ENCODE measurements at regions not wholly inside any gene's neighbourhood (a gene's known extent, or its start where the extent isn't known, plus 50 kb on each side); places are given as distances from the start of the nearest gene placed in this dataset.

GRCh38 chr13:85321734-85322133 lies 477.5 kb downstream of the SLITRK6 start:
- CTCF ChIA-PET: no interaction called here
- POLR2A ChIA-PET: no interaction called here
- no peaks in the 10 kb centered on the region for H3K4me1 Mint-ChIP-seq (ENCODE audit: low read depth, unreplicated experiment)
- Histone ChIP-seq H3K27me3 (replicated peaks; ENCODE audit: control insufficient read depth, insufficient read depth, low read length) (no peaks in the 10 kb centered on the region), H3K4me3 (ENCODE audit: low read depth, low read length) (no peak overlapping the region), H3K9me3 (no peaks in the 10 kb centered on the region), H3K4me1 (no peaks in the 10 kb centered on the region), H3K36me3 (ENCODE audit: control insufficient read depth, insufficient read depth, low read length) (no peaks in the 10 kb centered on the region)
- no TSS peak for BruUV-seq (replicated peaks)
- no peaks in the 10 kb centered on the region for H3K9me3 Mint-ChIP-seq (ENCODE audit: unreplicated experiment)
- intact Hi-C loops (cut with micrococcal nuclease; ENCODE audit: unreplicated experiment): no loop called here
- DNase-seq: no peak
- no peaks in the 10 kb centered on the region for H3K36me3 Mint-ChIP-seq (ENCODE audit: insufficient read depth, unreplicated experiment)
- H3K27ac Mint-ChIP-seq (ENCODE audit: unreplicated experiment): no peak overlapping the region
- TF ChIP-seq CTCF (IDR thresholded peaks at IDR 0.05; ENCODE audit: insufficient read depth in 1 of 2, low read depth in 1 of 2, low read length in 1 of 2, severe bottlenecking in 1 of 2, unreplicated experiment in 1 of 2): no peak
- no peaks in the 10 kb centered on the region for H3K27me3 Mint-ChIP-seq (ENCODE audit: insufficient read depth, unreplicated experiment)
- H3K4me3 Mint-ChIP-seq (ENCODE audit: unreplicated experiment): no peak overlapping the region

GRCh38 chr13:85317781-85318180 lies 481.4 kb downstream of the SLITRK6 start:
- H3K36me3 Mint-ChIP-seq (ENCODE audit: insufficient read depth, unreplicated experiment): no peaks in the 10 kb centered on the region
- BruUV-seq (replicated peaks): no TSS peak
- TF ChIP-seq CTCF (IDR thresholded peaks at IDR 0.05; ENCODE audit: insufficient read depth in 1 of 2, low read depth in 1 of 2, low read length in 1 of 2, severe bottlenecking in 1 of 2, unreplicated experiment in 1 of 2): no peak
- POLR2A ChIA-PET: no interaction called here
- no peaks in the 10 kb centered on the region for H3K27me3 Mint-ChIP-seq (ENCODE audit: insufficient read depth, unreplicated experiment)
- Histone ChIP-seq H3K36me3 (ENCODE audit: control insufficient read depth, insufficient read depth, low read length) (no peaks in the 10 kb centered on the region), H3K9me3 (no peaks in the 10 kb centered on the region), H3K4me1 (no peaks in the 10 kb centered on the region), H3K27me3 (replicated peaks; ENCODE audit: control insufficient read depth, insufficient read depth, low read length) (no peaks in the 10 kb centered on the region), H3K4me3 (ENCODE audit: low read depth, low read length) (no peak overlapping the region)
- H3K27ac Mint-ChIP-seq (ENCODE audit: unreplicated experiment): no peak overlapping the region
- H3K9me3 Mint-ChIP-seq (ENCODE audit: unreplicated experiment): no peaks in the 10 kb centered on the region
- peaks cover 10% of the 10 kb centered on the region for H3K4me1 Mint-ChIP-seq (ENCODE audit: low read depth, unreplicated experiment)
- intact Hi-C loops (cut with micrococcal nuclease; ENCODE audit: unreplicated experiment): no loop called here
- CTCF ChIA-PET: no interaction called here
- no peak for DNase-seq
- no peak overlapping the region for H3K4me3 Mint-ChIP-seq (ENCODE audit: unreplicated experiment)

GRCh38 chr13:85316506-85317025 lies 482.7 kb downstream of the SLITRK6 start:
- no peaks in the 10 kb centered on the region for H3K9me3 Mint-ChIP-seq (ENCODE audit: unreplicated experiment)
- no peak for DNase-seq
- intact Hi-C loops (cut with micrococcal nuclease; ENCODE audit: unreplicated experiment): no loop called here
- Histone ChIP-seq H3K4me3 (ENCODE audit: low read depth, low read length) (no peak overlapping the region), H3K27me3 (replicated peaks; ENCODE audit: control insufficient read depth, insufficient read depth, low read length) (no peaks in the 10 kb centered on the region), H3K4me1 (no peaks in the 10 kb centered on the region), H3K36me3 (ENCODE audit: control insufficient read depth, insufficient read depth, low read length) (no peaks in the 10 kb centered on the region), H3K9me3 (no peaks in the 10 kb centered on the region)
- H3K27ac Mint-ChIP-seq (ENCODE audit: unreplicated experiment): no peak overlapping the region
- no TSS peak for BruUV-seq (replicated peaks)
- H3K27me3 Mint-ChIP-seq (ENCODE audit: insufficient read depth, unreplicated experiment): no peaks in the 10 kb centered on the region
- H3K4me1 Mint-ChIP-seq (ENCODE audit: low read depth, unreplicated experiment): peaks cover 10% of the 10 kb centered on the region
- no peak for TF ChIP-seq CTCF (IDR thresholded peaks at IDR 0.05; ENCODE audit: insufficient read depth in 1 of 2, low read depth in 1 of 2, low read length in 1 of 2, severe bottlenecking in 1 of 2, unreplicated experiment in 1 of 2)
- POLR2A ChIA-PET: no interaction called here
- CTCF ChIA-PET: no interaction called here
- no peaks in the 10 kb centered on the region for H3K36me3 Mint-ChIP-seq (ENCODE audit: insufficient read depth, unreplicated experiment)
- no peak overlapping the region for H3K4me3 Mint-ChIP-seq (ENCODE audit: unreplicated experiment)

Data from Caco-2 (cell line).